GM23338 (cell line): ENCODE measurements at regions not wholly inside any gene's neighbourhood (a gene's known extent, or its start where the extent isn't known, plus 50 kb on each side); places are given as distances from the start of the nearest gene placed in this dataset.

ENCODE experiments used
- ATAC-seq: fragments of 200-7000 bp; cut with Tn5 transposase; 3 replicates; pipeline ENCODE4 v1.9.1; 2020
- DNase-seq: peaks from one replicate; pipeline ENCODE4 v3.0.0-alpha.2; 2015; ENCODE audit warnings: low spot score
- H2AFZ ChIP-seq: fragments of 200-600 bp; sonication (generic); 2 replicates; pipeline ENCODE4 v1.8.0; 2016; ENCODE audit warnings: antibody characterized with exemption, mild to moderate bottlenecking, moderate library complexity
- H3F3A ChIP-seq: fragments of 200-600 bp; sonication (generic); replicated peaks from 2 replicates; pipeline ENCODE4 v1.8.0; 2017; ENCODE audit warnings: antibody characterized with exemption, mixed run types, low read depth
- H3K27ac ChIP-seq: fragments of 200-600 bp; sonication (generic); 2 replicates; pipeline ENCODE4 v1.6.1; 2016; ENCODE audit warnings: low read depth
- H3K27me3 ChIP-seq: fragments of 200-600 bp; sonication (generic); 2 replicates; pipeline ENCODE4 v1.8.0; 2016; ENCODE audit warnings: mild to moderate bottlenecking, mixed run types, moderate library complexity; ENCODE audit not compliant: insufficient read depth
- H3K36me3 ChIP-seq: fragments of 200-600 bp; sonication (generic); 2 replicates; pipeline ENCODE4 v1.8.0; 2016; ENCODE audit warnings: mild to moderate bottlenecking; ENCODE audit not compliant: insufficient read depth
- H3K4me1 ChIP-seq: fragments of 200-600 bp; sonication (generic); 2 replicates; pipeline ENCODE4 v1.8.0; 2016; ENCODE audit warnings: mild to moderate bottlenecking, moderate library complexity; ENCODE audit not compliant: insufficient read depth
- H3K4me2 ChIP-seq: fragments of 200-600 bp; sonication (generic); 2 replicates; pipeline ENCODE4 v1.7.1; 2017; ENCODE audit warnings: mixed run types
- H3K4me3 ChIP-seq: fragments of 200-600 bp; sonication (generic); 2 replicates; pipeline ENCODE4 v1.6.1; 2016; ENCODE audit warnings: mixed run types
- H3K79me2 ChIP-seq: fragments of 200-600 bp; sonication (generic); replicated peaks from 2 replicates; pipeline ENCODE4 v1.8.0; 2017; ENCODE audit warnings: mild to moderate bottlenecking; ENCODE audit not compliant: insufficient read depth
- H3K9me2 ChIP-seq: fragments of 200-600 bp; sonication (generic); 2 replicates; pipeline ENCODE4 v1.8.0; 2017; ENCODE audit not compliant: insufficient read depth
- H4K20me1 ChIP-seq: fragments of 200-600 bp; sonication (generic); replicated peaks from 2 replicates; pipeline ENCODE4 v1.8.0; 2017; ENCODE audit warnings: mild to moderate bottlenecking; ENCODE audit not compliant: insufficient read depth
- H3K27ac Mint-ChIP-seq: 2 replicates; pipeline ENCODE4 v1.8.0; 2020; ENCODE audit warnings: inconsistent platforms, mild to moderate bottlenecking, moderate library complexity, mixed read lengths
- H3K27me3 Mint-ChIP-seq: 3 replicates; pipeline ENCODE4 v1.8.0; 2022; ENCODE audit warnings: low read depth, mild to moderate bottlenecking, moderate library complexity, mixed read lengths, inconsistent platforms; ENCODE audit not compliant: insufficient read depth, poor library complexity
- H3K36me3 Mint-ChIP-seq: 3 replicates; pipeline ENCODE4 v1.8.0; 2021; ENCODE audit warnings: low read depth, mild to moderate bottlenecking, inconsistent platforms, moderate library complexity, mixed read lengths
- H3K4me1 Mint-ChIP-seq: 3 replicates; pipeline ENCODE4 v1.8.0; 2020; ENCODE audit warnings: mild to moderate bottlenecking, inconsistent platforms, mixed read lengths
- H3K4me3 Mint-ChIP-seq: 3 replicates; pipeline ENCODE4 v1.8.0; 2021; ENCODE audit warnings: moderate library complexity, mild to moderate bottlenecking, inconsistent platforms, mixed read lengths
- H3K9me3 Mint-ChIP-seq: 3 replicates; pipeline ENCODE4 v1.8.0; 2020; ENCODE audit warnings: moderate library complexity, mild to moderate bottlenecking, inconsistent platforms, mixed read lengths
- CREB1 ChIP-seq: fragments of 250-450 bp; sonication (Bioruptor Pico); IDR thresholded peaks from 2 replicates; pipeline ENCODE4 v1.5.0; 2020; ENCODE audit warnings: low read depth, mild to moderate bottlenecking, moderate library complexity
- EZH2 ChIP-seq: fragments of 200-600 bp; sonication (generic); IDR thresholded peaks from one replicate; pipeline ENCODE4 v1.8.0; 2017; ENCODE audit warnings: antibody characterized with exemption, mild to moderate bottlenecking, low read depth; ENCODE audit not compliant: unreplicated experiment
- EZH2phosphoT487 ChIP-seq: fragments of 200-600 bp; sonication (generic); IDR thresholded peaks from one replicate; pipeline ENCODE4 v1.8.1; 2018; ENCODE audit warnings: antibody characterized with exemption; ENCODE audit not compliant: unreplicated experiment
- NANOG ChIP-seq: IDR thresholded peaks from 2 replicates; pipeline ENCODE4 v1.6.1; 2016; ENCODE audit warnings: antibody characterized with exemption, borderline replicate concordance
- POLR2AphosphoS5 ChIP-seq: IDR thresholded peaks from 2 replicates; pipeline ENCODE4 v1.6.1; 2016; ENCODE audit warnings: antibody characterized with exemption, low read depth
- STAT1 ChIP-seq: IDR thresholded peaks from one replicate; pipeline ENCODE4 v1.6.1; 2016; ENCODE audit warnings: antibody characterized with exemption; ENCODE audit not compliant: unreplicated experiment
- ZNF114 ChIP-seq: fragments of 250-450 bp; sonication (Bioruptor Pico); IDR thresholded peaks from 2 replicates; pipeline ENCODE4 v1.5.0; 2020; ENCODE audit warnings: mild to moderate bottlenecking, moderate library complexity
- ZNF331 ChIP-seq: fragments of 250-450 bp; sonication (Bioruptor Pico); IDR thresholded peaks from 2 replicates; pipeline ENCODE4 v1.5.0; 2020; ENCODE audit warnings: low read depth, mild to moderate bottlenecking, moderate library complexity
- TF ChIP-seq, protein P1 (sequence below): fragments of 250-450 bp; sonication (Bioruptor Pico); IDR thresholded peaks from 2 replicates; pipeline ENCODE4 v1.5.0; 2020; ENCODE audit warnings: mild to moderate bottlenecking, moderate library complexity
- TF ChIP-seq, protein P2 (sequence below), 2 experiments: fragments of 200-600 bp in 1 of 2; sonication (generic) in 1 of 2; conservative IDR thresholded peaks; 2 replicates each; pipeline versions ENCODE4 v1.5.1 to v1.6.1; 2016 to 2017; ENCODE audit warnings: antibody characterized with exemption in 2 of 2, low read depth in 2 of 2, mild to moderate bottlenecking in 2 of 2, moderate library complexity in 1 of 2
- TF ChIP-seq, protein P3 (sequence below): IDR thresholded peaks from 2 replicates; pipeline ENCODE4 v1.6.1; 2016; ENCODE audit warnings: antibody characterized with exemption
- TF ChIP-seq, protein P4 (sequence below): IDR thresholded peaks from one replicate; pipeline ENCODE4 v1.6.1; 2018; ENCODE audit warnings: antibody characterized with exemption; ENCODE audit not compliant: unreplicated experiment

DNA sequence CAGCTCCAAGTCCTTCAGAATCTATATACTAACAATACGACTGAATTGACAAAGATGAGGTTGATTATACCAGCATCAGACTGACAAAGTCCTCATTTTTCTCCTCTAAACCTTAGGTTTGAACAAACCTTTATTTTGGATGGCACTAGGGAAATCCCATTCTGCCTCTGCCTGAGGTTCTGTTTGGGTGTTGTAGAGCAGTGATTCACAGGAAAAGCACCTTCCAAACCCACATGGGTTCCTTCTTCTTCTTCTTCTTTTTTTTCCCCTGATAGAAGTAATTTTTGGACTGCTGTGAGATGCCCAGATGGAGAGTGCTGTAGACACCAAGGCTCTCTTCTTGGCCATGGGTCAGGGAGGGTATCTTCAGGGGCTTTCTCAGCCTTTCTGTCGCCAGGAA is 164.9 kb upstream of the PAPPA start:
- Histone ChIP-seq H3F3A (no peaks in the 10 kb centered on the region), H3K27ac (no peak overlapping the region), H3K27me3 (no peaks in the 10 kb centered on the region), H3K9me2 (peaks cover 13% of the 10 kb centered on the region), H3K4me3 (no peak overlapping the region), H3K79me2 (no peaks in the 10 kb centered on the region), H3K4me2 (no peak overlapping the region), H3K4me1 (no peaks in the 10 kb centered on the region), H4K20me1 (no peaks in the 10 kb centered on the region), H3K36me3 (no peaks in the 10 kb centered on the region), H2AFZ (no peak overlapping the region)
- no peak for ATAC-seq
- TF ChIP-seq EZH2 (no peak), ZNF331 (CRISPR knock-in tag) (no peak), NANOG (no peak), POLR2AphosphoS5 (no peak), EZH2phosphoT487 (no peak), ZNF114 (CRISPR knock-in tag) (no peak), CREB1 (CRISPR knock-in tag) (no peak), STAT1 (no peak)
- TF ChIP-seq, protein P1, sequence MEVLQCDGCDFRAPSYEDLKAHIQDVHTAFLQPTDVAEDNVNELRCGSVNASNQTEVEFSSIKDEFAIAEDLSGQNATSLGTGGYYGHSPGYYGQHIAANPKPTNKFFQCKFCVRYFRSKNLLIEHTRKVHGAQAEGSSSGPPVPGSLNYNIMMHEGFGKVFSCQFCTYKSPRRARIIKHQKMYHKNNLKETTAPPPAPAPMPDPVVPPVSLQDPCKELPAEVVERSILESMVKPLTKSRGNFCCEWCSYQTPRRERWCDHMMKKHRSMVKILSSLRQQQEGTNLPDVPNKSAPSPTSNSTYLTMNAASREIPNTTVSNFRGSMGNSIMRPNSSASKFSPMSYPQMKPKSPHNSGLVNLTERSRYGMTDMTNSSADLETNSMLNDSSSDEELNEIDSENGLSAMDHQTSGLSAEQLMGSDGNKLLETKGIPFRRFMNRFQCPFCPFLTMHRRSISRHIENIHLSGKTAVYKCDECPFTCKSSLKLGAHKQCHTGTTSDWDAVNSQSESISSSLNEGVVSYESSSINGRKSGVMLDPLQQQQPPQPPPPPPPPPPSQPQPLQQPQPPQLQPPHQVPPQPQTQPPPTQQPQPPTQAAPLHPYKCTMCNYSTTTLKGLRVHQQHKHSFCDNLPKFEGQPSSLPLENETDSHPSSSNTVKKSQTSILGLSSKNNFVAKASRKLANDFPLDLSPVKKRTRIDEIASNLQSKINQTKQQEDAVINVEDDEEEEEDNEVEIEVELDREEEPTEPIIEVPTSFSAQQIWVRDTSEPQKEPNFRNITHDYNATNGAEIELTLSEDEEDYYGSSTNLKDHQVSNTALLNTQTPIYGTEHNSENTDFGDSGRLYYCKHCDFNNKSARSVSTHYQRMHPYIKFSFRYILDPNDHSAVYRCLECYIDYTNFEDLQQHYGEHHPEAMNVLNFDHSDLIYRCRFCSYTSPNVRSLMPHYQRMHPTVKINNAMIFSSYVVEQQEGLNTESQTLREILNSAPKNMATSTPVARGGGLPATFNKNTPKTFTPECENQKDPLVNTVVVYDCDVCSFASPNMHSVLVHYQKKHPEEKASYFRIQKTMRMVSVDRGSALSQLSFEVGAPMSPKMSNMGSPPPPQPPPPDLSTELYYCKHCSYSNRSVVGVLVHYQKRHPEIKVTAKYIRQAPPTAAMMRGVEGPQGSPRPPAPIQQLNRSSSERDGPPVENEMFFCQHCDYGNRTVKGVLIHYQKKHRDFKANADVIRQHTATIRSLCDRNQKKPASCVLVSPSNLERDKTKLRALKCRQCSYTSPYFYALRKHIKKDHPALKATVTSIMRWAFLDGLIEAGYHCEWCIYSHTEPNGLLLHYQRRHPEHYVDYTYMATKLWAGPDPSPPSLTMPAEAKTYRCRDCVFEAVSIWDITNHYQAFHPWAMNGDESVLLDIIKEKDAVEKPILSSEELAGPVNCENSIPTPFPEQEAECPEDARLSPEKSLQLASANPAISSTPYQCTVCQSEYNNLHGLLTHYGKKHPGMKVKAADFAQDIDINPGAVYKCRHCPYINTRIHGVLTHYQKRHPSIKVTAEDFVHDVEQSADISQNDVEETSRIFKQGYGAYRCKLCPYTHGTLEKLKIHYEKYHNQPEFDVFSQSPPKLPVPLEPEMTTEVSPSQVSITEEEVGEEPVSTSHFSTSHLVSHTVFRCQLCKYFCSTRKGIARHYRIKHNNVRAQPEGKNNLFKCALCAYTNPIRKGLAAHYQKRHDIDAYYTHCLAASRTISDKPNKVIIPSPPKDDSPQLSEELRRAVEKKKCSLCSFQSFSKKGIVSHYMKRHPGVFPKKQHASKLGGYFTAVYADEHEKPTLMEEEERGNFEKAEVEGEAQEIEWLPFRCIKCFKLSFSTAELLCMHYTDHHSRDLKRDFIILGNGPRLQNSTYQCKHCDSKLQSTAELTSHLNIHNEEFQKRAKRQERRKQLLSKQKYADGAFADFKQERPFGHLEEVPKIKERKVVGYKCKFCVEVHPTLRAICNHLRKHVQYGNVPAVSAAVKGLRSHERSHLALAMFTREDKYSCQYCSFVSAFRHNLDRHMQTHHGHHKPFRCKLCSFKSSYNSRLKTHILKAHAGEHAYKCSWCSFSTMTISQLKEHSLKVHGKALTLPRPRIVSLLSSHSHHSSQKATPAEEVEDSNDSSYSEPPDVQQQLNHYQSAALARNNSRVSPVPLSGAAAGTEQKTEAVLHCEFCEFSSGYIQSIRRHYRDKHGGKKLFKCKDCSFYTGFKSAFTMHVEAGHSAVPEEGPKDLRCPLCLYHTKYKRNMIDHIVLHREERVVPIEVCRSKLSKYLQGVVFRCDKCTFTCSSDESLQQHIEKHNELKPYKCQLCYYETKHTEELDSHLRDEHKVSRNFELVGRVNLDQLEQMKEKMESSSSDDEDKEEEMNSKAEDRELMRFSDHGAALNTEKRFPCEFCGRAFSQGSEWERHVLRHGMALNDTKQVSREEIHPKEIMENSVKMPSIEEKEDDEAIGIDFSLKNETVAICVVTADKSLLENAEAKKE (CRISPR knock-in tag): no peak
- TF ChIP-seq, protein P2, sequence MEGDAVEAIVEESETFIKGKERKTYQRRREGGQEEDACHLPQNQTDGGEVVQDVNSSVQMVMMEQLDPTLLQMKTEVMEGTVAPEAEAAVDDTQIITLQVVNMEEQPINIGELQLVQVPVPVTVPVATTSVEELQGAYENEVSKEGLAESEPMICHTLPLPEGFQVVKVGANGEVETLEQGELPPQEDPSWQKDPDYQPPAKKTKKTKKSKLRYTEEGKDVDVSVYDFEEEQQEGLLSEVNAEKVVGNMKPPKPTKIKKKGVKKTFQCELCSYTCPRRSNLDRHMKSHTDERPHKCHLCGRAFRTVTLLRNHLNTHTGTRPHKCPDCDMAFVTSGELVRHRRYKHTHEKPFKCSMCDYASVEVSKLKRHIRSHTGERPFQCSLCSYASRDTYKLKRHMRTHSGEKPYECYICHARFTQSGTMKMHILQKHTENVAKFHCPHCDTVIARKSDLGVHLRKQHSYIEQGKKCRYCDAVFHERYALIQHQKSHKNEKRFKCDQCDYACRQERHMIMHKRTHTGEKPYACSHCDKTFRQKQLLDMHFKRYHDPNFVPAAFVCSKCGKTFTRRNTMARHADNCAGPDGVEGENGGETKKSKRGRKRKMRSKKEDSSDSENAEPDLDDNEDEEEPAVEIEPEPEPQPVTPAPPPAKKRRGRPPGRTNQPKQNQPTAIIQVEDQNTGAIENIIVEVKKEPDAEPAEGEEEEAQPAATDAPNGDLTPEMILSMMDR (conservative IDR thresholded peaks at IDR 0.05; ENCODE audit: low read depth in 2 of 2): no peak
- TF ChIP-seq, protein P3, sequence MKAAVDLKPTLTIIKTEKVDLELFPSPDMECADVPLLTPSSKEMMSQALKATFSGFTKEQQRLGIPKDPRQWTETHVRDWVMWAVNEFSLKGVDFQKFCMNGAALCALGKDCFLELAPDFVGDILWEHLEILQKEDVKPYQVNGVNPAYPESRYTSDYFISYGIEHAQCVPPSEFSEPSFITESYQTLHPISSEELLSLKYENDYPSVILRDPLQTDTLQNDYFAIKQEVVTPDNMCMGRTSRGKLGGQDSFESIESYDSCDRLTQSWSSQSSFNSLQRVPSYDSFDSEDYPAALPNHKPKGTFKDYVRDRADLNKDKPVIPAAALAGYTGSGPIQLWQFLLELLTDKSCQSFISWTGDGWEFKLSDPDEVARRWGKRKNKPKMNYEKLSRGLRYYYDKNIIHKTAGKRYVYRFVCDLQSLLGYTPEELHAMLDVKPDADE: no peak
- TF ChIP-seq, protein P4, sequence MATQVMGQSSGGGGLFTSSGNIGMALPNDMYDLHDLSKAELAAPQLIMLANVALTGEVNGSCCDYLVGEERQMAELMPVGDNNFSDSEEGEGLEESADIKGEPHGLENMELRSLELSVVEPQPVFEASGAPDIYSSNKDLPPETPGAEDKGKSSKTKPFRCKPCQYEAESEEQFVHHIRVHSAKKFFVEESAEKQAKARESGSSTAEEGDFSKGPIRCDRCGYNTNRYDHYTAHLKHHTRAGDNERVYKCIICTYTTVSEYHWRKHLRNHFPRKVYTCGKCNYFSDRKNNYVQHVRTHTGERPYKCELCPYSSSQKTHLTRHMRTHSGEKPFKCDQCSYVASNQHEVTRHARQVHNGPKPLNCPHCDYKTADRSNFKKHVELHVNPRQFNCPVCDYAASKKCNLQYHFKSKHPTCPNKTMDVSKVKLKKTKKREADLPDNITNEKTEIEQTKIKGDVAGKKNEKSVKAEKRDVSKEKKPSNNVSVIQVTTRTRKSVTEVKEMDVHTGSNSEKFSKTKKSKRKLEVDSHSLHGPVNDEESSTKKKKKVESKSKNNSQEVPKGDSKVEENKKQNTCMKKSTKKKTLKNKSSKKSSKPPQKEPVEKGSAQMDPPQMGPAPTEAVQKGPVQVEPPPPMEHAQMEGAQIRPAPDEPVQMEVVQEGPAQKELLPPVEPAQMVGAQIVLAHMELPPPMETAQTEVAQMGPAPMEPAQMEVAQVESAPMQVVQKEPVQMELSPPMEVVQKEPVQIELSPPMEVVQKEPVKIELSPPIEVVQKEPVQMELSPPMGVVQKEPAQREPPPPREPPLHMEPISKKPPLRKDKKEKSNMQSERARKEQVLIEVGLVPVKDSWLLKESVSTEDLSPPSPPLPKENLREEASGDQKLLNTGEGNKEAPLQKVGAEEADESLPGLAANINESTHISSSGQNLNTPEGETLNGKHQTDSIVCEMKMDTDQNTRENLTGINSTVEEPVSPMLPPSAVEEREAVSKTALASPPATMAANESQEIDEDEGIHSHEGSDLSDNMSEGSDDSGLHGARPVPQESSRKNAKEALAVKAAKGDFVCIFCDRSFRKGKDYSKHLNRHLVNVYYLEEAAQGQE: no peak
- no peaks in the 10 kb centered on the region for H3K9me3 Mint-ChIP-seq
- no peaks in the 10 kb centered on the region for H3K36me3 Mint-ChIP-seq
- no peak for DNase-seq
- no peaks in the 10 kb centered on the region for H3K4me1 Mint-ChIP-seq
- H3K27me3 Mint-ChIP-seq: peaks cover 2% of the 10 kb centered on the region
- no peak overlapping the region for H3K27ac Mint-ChIP-seq
- no peak overlapping the region for H3K4me3 Mint-ChIP-seq
